ENCODE measurements at regions not wholly inside any gene's neighbourhood (a gene's known extent, or its start where the extent isn't known, plus 50 kb on each side); places are given as distances from the start of the nearest gene placed in this dataset.

DNA sequence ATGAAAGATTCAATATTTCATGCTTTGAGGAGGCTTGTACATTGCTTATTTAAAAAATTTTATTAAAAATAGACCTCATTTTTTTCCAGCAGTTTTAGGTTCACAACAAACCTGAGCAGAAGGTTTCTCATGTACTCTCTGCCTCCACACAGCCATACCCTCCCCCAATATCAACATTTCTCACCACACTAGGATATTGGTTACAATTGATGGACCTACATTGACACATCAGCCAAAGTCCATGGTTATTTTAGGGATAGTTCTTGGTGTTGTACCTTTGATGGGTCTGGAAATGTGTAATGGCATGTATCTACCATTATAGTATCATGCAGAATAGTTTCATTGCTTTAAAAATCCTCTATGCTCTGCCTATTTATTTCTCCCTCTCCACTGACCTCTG, 611.0 kb downstream of the KCTD8 start:
- FAIRE-seq = no peak

DNA sequence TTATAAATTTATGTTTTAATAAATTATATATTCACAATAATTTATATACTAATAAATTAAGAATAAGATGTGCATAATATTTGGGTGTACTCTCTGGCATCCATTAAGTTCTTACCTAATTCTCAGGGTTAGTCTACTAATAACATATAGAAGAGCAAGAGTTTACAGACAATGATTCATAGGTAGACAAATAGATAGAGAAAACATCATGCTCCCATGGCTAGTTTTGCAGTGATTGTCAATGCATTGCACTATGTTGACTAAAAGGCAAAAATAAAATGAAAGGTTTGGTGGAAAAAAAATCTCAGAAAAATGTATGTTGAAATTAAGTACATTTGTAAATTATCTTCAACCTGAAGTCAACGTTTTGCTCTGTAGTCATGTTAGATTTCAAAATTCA, 606.0 kb downstream of the KCTD8 start:
- FAIRE-seq = no peak

DNA sequence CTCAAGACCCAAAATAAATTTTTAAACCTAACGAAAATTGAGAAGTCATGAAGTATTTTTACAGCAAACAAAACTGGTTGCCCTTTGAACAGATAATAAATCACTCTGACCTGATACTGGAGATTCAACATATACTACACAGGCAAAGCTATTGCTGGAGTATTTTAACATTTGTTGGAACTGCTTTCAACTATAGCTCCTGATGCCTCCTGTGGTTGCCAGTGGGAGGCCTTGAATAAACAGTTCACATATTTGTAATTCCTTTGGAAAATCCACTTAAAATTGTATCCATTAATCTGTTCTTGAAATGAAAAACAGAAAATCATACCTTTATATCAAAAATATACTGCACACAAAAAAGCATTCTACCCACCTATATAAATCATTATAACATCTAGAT, 605.1 kb downstream of the KCTD8 start:
- FAIRE-seq = no peak

DNA sequence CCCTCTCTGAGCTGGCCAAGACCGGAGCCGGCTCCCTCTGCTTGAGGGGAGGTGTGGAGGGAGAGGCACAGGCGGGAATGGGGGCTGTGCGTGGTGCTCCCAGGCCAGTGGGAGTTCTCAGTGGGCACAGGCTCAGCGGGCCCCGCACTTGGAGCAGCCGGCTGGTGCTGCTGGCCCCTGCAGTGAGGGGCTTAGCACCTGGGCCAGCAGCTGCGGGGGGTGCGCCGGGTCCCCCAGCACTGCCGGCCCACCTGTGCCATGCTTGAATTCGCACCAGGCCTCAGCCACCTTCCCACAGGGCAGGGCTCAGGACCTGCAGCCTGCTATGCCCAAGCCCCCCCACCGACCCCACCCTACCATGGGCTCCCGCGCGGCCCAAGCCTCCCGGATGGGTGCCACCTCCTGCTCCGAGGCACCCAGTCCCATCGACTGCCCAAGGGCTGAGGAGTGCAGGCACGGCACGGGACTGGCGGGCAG, 602.5 kb downstream of the KCTD8 start:
- FAIRE-seq = no peak

DNA sequence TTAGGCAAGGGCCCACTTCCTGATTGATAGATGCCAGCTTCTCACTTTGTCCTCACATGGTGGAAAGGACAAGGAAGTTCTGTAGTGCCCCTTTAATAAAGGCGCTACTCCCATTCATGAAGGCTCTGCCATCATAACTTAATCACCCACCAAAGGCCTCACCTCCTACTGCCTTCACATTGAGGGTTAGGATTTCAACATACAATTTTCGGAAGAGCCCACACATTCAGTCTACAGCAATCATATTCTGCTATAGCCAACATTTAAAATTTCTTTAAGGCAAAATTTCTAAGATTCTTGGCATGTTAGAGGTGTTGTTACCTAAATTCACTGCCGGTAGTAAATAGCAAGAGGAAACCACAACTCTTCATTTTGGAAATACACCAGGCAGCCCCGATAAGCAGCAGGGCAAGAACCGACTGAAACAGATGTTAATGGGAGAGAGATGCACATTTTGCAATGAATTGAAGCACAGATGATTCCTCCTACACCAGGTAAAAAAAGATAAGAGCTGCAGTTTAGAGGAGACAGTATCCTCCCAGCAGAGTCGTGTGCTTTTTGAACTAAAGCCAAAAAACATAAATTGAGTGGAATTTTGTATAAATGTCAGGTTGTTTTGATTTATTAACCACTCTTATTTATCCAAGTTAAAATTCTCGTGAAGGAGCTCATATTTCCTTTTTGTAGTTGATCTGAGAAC, 594.9 kb downstream of the KCTD8 start:
- no peak for FAIRE-seq

DNA sequence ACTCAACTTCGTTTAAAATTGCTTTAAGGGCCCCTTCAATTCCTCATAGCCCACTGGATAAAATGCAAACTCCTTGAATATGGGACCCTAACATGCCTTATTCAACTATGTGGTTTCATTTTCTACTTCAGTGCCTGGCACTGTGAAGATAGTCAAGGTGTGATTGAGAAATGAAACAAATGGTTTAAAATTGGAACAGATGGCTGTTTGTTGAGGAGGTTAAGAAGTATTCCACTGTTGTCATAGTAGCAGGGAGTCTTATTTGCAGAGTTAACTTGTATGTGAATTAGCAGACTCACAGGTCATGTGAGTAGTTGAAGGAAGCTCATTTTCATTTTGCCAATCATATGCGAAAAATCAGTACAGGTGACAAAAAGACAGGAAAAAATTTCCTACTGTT, 593.3 kb downstream of the KCTD8 start:
- no peak for FAIRE-seq

DNA sequence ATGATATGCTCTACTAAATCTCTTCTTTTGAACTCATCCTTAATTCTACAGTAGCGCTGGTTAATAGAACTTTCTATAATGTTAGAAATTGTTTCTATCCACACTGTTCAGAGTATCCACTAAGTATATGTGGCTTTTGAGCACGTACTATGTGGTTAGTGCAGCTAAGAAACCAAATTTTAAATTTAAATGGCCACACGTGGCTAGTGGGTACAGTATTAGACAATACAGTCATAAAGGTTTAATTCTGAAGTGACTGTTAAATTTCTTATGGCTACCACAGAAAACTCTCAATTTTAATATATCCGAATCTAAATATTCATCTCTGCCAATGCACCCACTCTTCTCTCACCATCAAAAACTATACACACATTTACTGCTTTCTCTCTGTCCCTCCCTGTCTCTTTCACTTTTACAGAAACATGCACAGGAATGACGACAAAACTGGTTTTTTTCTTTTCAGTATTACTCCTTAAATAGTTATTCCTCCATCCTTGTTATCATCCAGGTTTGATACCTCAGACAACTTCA, 583.9 kb downstream of the KCTD8 start:
- FAIRE-seq = no peak

DNA sequence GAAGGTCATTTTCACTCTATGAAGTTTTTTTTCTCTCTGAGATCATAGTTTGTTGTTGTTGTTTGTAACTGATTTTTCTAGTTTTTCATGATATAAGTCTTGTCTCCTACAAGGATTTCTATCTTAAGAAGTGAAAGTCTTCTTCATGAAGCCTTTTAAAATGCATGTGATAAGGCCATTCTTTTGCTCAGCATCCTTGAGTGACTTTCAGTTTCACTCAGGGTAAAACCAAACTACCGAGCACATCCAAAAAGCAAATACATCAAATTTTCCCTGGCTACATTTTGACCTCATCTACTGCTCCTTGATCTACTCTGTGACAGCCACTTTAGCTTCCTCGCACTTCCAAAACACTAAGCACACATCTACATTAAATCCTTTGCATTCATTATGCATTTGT, 580.7 kb downstream of the KCTD8 start:
- FAIRE-seq = no peak

DNA sequence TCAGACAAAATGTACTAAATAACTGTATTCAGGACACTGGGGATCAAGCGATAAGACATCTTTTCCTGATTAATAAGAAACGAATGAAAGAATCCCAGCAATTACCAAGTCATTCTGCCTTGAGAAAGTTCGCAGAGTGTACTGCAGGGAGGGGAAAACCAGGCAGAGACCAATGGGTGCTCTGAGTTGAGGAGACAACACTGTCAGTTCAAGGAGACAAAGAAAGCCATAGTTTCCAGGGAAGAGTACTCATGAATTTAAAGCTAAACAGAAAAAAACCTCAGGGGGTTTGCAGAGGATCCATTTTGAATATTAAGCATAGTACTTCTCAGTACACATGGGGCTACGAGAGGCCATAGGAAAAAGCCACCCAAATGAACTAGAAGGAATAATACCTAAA, 573.0 kb downstream of the KCTD8 start:
- FAIRE-seq = no peak

DNA sequence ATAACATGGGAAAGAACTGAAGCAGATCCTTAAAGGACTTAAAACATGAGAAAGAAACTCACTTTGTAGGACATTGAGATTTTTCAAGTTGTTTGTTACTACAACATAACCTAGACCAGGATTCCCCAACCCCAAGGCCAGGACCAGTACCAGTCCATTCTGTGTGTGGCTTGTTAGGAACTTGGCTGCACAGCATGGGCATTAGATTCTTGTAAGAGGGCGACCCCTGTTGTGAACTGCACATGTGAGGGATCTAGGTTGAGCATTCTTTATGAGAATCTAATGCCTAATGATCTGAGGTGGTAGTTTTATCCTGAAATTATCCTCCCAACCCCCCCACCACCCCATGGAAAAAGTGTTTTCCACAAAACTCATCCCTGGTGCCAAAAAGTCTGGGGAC, 566.1 kb downstream of the KCTD8 start:
- FAIRE-seq = no peak

DNA sequence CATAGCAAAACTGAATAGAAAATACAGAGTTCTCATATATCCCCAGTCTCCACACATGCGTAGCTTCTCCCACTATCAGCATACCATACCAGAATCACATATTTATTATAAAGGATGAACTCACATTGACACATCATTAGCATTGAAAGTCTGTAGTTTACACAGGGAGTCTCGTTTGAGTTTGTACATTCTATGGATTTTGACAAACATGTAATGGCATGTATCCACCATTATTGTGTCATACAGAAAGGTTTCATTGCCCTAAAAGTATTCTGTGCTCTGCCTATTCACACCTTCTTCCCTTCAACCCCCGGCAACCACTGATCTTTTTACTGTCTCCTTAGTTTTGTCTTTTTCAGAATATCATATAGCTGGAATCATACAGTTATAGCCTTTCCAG, 562.4 kb downstream of the KCTD8 start:
- no peak for FAIRE-seq

DNA sequence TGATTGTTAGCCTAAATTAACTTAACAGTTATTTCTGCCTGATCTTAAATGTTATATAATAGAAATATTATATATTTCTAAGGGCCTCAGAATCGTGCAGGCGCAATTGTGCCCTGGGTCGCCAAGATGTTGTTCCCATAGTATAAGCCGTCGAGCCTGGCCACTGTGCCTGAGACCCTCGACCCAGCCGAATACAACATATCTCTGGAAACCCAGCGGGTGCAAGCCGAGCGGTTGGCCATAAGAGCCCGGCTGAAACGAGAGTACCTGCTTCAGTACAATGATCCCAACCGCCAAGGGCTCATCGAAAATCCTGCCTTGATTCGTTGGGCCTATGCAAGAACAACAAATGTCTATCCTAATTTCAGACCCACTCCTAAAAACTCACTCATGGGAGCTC, 549.8 kb downstream of the KCTD8 start:
- no peak for FAIRE-seq

DNA sequence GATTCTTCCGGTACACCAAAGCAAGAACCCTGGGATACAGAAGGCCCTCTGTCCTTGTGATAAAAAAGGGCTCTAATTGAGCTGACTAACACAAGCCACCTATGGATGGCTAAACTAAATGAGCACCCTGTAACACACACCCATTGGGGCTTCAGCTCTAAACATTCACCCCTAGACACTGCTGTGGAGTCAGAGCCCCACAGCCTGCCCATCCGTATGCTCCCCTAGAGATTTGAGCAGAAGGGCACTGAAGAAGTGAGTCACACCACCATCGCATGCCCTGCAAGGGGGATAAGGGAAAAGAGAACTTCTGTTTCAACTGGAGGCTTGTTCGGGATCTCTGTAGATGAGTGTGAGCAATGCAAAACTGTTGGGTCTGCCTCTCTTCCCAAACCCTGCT, 545.2 kb downstream of the KCTD8 start:
- no peak for FAIRE-seq

DNA sequence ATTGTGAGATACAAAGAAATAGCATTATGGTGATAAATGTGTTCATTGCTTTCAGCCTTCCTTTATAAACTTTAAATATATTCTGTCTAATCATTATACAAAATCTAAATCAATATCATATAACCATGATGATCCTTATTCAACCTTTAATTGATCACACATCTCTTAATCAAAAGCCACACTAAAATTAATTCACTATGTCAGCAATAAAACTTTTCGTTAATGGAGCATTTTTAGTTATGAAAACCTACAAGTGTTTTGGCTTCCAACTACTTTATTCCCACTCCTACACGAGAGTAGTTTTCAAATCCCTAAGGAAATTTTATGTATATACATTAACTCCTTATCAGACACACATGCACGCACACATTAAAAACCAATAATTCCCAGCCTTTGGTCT, 530.2 kb downstream of the KCTD8 start:
- no peak for FAIRE-seq

DNA sequence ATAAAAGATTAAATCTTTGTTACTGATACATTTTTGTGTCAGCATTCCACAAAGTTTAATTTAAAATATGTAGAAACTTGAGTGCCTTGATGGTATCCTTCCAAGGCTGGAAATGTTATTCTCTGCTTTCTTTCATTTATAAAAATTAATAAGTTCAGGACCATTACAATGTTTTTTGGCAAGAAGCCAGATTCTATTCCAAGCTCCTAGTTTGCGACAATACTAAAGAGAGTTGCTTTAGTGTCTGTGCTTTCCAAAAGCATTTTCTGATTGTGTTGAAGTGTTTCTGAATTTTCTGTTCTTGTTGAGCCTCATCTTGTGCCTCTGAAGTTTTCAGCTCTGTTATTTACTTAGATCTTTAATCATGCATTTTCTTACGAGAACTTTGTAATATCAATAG, 516.2 kb downstream of the KCTD8 start:
- no peak for FAIRE-seq

DNA sequence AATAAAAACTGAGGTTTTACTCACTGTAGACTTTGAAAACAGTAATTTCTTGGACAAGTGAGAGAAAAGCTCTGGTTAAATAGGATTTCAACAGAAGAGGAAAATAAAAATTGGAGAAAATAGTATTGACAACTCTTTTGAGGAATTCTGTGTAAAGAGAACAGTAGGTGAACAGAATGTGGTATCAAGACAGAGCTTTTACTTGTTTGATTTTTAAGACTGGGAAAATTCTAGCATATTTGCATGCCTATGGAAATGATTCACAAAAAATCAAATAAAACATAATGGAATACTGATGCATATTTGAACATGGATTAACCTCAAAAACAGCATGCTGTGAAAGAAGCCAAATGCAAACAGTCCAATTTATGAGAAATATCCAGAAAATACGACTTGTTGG, 504.6 kb downstream of the KCTD8 start:
- no peak for FAIRE-seq

DNA sequence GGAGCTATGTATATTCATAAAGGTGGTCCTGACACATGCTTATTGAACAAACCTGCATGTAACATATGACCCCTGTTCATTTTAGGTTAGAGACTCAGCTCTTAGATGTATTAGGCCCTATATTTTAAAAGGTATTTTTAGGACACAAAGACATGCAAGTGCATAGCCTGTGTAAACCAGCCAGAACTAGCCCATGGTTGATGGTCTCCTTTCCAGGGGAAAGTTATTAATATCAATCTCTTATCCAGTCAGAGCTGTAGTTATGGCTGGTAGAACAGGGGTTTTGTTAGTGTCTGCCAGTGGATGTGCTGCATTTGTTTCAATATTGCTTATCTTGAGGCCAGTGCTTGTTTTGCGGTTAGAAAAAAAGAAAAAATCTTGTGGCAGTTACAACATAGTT, 488.6 kb downstream of the KCTD8 start:
- no peak for FAIRE-seq

DNA sequence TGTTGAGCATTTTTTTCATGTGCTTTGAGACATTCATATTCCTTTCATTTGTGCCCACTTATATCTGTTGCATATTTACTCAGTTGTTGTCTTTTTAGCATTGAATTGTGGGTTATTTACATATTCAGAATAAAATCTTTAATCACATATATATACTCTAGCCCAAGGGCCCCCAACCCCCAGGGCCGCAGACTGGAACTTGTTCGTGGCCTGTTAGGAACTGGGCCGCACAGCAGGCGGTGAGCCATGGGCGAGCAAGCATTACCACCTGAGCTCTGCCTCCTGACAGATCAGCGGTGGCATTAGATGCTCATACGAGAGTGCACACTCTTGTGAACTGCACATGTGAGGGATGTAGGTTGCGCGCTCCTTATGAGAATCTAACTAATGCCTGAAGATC, 480.6 kb downstream of the KCTD8 start:
- no peak for FAIRE-seq

DNA sequence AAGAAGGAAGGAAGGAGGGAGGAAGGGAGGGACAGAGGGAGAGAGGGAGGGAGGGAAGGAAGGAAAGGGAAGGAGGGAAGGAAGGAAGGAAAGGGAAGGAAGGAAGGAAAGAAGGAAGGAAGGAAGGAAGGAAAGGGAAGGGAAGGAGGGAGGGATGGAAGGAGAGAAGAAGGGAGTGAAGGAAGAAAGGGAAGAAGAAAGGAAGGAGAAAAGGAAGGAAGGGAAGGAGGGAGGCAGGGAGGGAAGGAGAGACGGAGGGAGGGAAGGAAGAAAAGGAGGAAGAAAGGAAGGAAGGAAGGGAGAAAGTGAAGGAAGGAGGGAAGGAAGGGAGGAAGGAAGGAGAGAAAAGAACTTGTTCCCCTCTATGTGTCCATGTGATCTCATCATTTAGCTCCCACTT, 465.0 kb downstream of the KCTD8 start:
- FAIRE-seq = no peak

DNA sequence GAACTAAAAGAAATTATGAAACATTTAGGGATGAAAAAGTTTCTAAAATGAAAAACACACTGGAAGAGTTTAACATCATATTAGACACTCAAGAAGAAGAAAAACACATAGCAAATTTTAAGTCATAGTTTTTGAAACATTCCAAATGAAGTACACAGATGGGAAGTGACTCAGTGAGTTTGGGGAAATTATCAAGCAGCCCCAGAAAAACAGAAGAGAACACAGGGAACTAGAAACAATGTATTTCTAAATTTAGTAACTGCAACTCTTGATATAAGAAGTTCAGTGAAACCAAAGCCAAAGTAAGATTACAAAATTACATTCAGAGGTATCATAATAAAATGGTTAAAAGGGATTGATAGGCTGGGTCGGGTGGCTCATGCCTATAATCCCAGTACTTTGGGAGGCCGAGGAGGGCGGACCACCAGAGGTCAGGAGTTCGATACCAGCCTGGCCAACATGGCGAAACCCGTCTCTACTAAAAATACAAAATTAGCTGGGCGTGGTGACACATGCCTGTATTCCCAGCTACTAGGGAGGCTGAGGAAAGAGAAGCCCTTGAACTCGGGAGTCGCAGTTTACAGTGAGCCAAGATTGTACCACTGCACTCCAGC, 461.2 kb downstream of the KCTD8 start:
- FAIRE-seq = no peak

DNA sequence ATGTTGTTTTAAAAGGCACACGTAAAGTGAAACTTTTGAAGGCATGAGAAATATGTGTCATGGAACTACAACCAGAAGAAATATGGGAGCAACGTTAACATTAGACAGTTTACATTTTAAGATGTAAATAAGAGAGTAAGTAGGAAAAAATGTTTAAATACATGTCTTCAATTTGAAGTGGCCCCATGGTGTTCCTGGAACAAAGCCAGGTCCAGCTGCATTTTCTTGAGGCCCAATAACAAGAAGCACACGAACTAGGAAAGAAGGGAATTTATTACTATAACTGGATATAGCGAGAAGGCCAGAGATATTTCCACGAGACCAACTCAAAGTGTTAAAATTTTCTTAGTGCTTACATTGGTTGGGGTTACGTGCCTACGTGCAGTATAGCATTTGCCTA, 458.1 kb downstream of the KCTD8 start:
- FAIRE-seq = no peak

DNA sequence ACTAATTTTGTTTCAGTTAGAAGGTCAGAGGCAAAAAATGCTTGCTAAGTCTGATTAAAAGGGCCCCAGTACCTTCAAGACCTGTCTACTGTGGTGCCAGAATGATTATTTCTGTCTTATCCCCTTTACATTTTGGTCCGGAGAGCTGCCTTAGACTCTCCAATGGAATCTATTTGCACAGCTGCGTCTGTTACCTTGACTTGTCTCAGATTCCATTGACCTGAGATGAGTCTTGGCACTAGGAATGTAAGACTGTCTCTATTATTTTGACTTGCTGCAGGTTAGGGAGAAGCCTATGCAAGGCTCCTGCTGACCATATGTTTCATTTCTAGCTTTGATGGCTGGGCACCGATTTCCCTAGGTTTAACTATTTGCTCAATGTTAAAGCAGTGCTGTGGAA, 457.6 kb downstream of the KCTD8 start:
- no peak for FAIRE-seq

DNA sequence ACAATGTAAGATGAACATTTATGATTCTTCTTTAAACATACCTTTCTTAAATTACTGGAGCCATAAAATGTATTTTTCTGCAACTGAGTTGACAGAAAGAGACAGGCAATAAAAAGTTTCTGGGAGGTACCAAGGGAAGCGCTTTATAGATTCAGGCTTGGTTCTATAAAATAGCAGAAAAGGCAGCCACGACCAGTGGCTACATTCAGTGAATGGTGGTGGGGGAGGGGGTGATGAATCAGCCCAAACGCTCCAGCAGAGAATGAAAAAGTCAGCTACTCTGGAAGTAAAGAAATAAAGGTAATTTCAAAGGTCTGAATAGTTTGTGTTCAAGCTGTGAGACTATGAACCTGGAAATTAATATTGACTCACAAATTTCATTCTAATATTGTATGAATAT, 456.1 kb downstream of the KCTD8 start:
- no peak for FAIRE-seq

DNA sequence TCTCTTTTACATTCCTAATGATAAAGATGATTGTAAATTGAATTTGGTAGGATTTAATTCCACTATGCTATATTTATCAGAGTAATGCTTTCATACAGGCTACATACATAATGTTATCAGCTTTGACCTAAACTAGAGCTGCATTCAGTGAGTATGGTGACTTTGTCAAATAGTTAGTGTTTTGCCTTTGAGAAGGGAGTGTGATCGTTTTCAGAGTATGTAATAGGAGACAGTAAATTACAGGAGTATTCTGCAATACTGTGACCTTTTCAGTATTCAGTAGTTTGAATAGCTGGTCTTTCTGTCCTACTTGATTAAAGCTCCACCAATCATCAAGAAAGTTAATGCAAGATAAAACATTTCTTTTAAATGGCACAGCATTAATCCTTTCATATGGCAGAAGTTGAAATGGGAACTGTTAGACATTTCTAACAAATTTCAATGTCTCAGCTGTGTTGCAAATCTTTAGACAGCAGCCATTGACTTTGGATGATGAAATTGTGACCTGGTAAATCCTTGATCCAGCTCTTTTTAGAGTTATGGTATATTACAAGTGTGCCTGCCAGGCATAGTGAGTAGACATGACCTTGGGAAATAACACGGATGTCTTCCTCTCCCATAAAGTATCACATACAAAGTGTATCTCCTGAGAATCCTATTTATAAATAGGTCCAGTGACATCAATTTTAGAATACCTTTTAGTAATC, 455.3 kb downstream of the KCTD8 start:
- FAIRE-seq = no peak
